NAMALWA (cell line): ENCODE measurements at regions not wholly inside any gene's neighbourhood (a gene's known extent, or its start where the extent isn't known, plus 50 kb on each side); places are given as distances from the start of the nearest gene placed in this dataset.
"Not testable (repeated sequence)": the region's sequence is repeated elsewhere in the genome, so short reads cannot be mapped to it uniquely, and the experiment has no call there.

Experiments used
- DNase-seq: peaks from one replicate; pipeline ENCODE4 v3.0.0-alpha.2; 2015; ENCODE audit warnings: low spot score

DNA sequence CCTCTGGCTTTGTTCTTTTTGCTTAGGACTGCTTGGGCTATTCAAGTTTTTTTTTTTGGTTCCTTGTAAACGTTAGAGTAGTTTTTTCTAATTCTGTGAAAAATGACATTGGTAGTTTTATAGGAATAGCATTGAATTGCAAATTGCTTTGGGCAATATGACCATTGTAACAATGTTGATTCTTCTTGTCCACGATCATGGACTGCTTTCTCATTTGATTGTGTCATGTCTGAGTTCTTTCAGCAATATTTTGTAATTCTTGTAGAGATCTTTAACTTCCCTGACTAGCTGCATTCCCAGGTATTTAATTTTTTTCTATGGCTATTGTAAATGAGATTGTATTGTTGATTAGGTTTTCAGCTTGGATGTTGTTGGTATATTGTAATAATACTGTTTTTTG is 286.2 kb upstream of the C1QTNF3 start:
- DNase-seq = not testable (repeated sequence)

DNA sequence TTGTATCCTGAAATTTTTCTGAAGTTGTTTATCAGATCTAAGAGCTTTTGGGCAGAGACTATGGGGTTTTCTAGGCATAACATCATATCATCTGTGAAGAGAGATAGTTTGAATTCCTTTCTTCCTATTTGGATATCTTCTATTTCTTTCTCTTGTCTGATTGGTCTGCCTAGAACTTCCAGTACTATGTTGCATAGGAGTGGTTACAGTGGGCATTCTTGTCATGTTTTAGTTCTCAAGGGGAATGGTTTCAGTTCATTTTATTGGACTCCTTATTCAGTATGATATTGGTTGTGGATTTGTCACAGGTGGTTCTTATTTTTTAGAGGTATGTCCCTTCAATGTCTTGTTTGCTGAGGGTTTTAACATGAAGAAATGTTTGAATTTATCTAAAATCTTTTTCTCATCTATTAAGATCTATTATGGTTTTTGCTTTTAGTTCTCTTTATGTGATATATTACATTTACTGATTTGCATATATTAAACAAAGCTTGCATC is 286.6 kb upstream of the C1QTNF3 start:
- not testable (repeated sequence) for DNase-seq

DNA sequence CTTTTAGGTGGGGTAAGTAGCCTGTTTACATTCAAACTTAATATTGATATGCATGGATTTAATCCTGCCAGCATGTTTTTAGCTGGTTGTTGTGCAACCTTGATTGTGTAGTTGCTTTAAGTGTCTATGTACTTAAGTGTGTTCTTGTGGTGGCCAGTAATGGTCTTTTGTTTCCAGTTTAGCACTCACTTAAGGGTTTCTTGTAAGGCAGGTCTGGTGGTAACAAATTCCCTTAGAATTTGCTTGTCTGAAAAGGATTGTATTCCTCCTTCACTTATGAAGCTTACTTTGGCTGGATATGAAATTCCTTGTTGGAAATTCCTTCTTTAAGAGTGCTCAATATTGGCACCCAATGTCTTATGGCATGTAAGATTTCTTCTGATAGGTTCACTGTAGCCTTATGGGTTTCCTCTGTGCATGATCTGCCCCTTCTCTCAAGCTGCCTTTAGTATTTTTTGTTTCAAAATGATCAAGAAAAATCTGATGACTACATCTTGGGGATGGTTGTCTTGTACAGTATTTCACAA is 289.0 kb upstream of the C1QTNF3 start:
- not testable (repeated sequence) for DNase-seq

DNA sequence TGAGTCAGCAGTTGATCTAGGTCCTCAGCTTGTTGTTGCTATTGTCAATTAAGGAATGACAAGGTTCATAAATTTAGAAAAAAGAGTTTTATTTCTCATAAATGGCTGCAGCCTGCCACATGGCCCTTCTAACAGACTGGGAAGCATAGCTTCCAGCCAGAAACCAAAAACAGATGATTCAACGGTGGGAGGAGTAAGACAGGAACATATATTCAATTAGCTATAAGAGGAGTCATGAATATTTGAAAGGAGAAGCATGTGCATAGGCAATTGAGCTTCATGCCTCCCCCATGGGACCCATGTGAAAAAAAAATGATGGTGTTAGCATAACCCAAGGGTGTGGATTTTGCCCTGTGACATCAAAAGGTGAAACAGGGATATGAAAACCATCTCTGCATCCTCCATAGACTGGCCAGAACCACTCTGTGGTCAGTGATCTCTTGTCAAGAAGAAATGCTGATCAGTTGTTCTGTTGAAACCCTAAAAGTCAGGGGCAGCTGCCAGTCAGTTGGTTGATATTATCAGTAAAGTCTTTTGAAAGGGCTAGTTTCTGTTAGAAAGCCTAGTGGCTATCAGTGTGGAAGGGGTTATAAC is 296.5 kb upstream of the C1QTNF3 start:
- DNase-seq = not testable (repeated sequence)

DNA sequence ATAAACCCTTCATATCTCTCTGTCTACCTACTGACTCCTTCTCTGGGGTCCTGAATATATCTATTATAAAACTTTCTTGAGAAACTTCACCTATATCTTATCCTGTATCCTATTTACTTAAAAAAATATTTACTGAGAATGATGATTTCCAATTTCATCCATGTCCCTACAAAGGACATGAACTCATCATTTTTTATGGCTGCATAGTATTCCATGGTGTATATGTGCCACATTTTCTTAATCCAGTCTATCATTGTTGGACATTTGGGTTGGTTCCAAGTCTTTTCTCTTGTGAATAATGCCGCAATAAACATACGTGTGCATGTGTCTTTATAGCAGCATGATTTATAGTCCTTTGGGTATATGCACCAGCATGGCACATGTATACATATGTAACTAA is 301.7 kb upstream of the RAI14 start:
- DNase-seq = not testable (repeated sequence)

DNA sequence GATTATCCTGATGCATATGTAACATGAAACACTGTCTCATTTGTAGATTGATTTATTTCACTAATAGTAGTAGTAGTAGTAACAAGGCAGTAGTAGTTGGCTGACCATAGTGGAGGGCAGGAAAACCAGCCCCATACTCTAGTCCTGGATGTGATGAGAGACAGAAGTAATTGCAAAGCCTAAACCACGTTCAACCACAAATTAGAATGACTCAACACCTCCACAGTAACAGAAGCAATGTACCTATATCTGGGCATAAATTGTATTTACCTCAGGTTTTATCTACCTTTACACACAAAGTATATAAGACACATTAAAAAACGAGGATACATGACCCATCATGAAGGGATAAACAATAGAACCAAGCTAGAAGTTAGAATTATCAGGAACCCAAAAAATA is 284.7 kb upstream of the RAI14 start:
- not testable (repeated sequence) for DNase-seq

DNA sequence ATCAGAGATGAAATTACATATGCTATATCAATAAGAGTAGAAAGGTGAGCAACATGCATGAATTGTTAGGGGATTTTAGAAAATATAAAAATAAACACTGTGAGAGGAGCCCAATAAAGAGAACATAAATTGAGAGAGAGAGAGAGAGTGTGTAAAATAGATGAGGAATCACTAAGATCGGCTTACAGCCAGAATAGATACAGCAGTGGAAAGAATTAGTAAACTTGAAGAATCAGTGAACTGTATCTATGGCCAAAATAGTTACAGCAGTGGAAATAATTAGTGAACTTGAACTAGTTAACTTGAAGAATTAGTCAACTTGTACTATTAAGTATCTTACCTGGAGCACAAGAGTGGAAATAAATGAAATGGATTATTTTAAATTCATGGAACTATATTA is 284.3 kb upstream of the RAI14 start:
- not testable (repeated sequence) for DNase-seq

DNA sequence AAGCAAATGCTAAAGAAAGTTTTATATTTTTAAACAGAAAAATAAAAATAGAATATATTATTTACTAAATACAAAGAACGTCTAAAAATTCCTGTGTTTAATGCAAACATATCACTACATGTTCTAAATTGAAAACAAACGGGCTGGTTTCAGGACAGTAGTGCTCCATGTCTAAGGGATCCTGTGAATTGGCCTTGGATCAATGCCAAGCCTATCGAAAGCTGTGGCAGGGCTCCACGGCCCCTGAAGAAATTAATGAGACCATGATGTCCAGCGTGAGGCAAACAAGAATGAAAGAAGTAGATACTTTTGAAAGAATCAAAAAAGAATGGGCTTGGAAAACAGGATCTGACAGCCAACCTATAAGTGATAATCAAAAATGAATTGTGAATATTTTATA is 283.4 kb upstream of the RAI14 start:
- DNase-seq = not testable (repeated sequence)

DNA sequence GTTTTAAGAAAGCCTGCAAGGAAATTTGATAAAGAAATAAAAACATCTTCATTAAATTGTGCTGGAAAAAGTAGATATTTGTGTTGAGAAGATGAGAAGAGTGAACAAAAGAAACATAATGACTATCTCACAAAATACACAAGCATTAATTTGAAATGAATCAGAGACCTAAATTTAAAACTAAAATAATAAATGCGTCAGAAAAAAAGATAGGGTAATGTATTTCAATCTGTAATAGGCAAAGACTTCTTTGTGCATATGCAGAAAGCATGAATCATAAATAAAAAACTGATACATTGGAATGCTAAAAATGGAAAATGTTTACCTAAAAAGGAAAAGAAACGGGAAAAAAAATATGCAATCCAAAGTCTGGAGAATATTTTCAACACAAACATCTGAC is 278.5 kb upstream of the RAI14 start:
- not testable (repeated sequence) for DNase-seq

DNA sequence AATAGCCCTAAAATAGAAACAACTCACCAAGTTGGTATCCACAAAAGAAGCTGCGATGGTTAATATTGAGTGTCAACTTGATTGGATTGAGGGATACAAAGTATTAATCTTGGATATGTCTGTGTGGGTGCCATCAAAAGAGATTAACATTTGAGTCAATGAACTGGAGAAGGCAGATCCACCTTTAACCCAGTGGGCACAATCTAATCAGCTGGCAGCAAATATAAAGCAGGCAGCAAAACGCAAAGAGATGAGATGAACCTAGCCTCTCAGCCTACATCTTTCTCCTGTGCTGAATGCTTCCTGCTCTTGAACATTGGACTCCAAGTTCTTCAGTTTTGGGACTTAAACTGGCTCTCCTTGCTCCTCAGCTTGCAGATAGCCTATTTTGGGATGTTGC is 277.6 kb upstream of the RAI14 start:
- not testable (repeated sequence) for DNase-seq

DNA sequence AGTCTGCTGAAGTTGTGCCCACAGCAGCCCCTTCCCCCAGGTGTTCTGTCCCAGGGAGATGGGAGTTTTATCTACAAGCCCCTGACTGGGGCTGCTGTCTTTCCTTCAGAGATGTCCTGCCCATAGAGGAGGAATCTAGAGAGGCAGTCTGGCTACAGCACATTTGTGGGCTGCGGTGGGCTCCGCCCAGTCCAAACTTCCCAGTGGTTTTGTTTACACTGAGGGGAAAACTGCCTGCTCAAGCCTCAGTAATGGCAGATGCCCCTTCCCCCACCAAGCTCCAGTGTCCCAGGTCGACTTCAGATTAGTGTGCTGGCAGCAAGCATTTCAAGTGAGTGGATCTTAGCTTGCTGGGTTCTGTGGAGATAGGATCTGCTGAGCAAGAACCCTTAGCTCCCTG is 267.4 kb upstream of the RAI14 start:
- not testable (repeated sequence) for DNase-seq

DNA sequence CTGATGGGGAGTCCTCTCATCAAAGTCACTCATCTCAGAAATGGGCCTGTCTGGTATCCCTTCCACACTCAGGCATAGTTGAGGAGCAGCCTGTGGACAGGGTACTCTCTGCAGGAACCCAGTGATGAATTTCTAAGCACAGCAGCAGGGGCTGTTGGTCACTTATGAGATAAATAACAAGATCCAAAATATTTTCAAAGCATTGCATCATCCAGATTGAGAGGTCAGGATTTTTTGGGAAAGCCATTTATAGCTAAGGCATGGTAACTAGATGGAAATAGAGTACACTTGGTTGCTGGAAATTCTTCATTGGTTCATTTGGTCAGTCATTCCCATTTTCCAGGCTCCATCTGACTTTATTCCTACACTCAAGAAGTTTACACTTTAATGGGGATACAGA is 246.8 kb upstream of the RAI14 start:
- no peak for DNase-seq

DNA sequence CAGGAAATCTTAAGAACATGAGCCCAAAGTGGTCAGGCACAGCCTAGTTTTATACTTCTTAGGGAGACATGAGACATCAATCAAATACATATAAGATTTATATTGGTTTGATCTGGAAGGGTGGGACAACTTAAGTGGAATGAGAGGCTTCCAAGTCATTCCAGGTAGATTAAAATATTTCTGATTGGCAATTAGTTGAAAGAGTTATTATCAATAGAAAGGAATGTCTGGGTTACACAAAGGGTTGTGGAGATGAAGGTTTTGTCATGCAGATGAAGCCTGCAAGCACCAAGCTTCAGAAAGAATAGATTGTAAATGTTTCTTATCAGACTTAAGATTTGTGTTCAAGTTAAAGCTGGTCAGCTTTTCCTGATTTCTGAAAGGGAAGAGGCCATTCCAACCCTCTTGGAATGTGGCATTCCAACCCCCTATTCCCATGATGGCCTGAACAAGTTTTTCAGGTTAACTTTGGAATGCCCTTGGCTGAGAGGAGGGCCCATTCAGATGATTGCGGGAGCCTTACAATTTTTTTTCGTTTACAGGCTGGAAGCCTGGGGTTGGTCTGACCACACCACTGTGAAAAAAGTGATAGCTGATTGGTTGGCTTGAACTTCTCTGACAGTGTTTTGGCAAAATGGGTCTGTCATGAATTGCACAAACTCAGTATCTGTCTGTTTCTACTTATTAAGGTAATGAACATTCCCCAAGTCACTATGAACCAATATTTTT is 245.6 kb upstream of the RAI14 start:
- DNase-seq = no peak

DNA sequence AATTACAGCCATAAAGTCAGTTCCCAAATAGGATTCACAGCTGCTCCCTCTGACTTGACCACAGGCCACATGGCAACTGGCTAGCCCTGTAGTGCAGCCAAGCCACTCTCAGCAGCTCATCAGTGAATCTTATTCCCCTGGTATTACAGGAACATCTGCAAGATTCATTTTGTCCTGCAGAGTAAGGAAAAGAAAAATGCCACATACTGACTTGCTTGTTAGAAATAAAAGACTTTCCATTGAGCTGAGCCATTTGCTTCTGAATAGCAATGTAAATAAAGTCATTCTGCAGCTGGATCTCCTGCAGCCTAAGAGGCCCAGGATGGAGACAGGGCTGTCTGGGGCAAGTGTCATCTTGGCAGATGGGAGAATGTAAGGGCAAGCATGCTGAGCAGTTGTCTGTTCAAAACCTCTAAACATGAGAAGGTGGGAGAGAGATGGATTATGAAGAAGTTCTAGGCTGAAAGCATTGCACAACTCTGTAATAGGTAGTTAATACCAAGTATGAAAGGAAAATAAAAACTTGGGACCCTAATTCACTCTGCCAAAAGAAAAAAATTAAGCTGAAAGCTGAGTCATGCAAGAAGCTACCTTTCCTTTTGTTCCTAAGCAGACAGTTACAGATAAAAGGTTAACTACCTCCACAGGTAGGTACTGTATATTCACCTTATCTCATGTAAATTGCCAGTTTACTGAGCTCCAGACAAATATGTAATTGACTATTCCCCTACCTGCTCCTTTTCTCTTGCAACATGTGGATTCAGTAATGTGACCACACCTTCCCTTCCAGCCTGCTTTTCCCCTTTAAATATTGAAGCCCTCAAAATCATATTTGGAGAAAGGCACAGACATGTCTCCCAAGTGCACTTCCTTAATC is 244.4 kb upstream of the RAI14 start:
- no peak for DNase-seq

DNA sequence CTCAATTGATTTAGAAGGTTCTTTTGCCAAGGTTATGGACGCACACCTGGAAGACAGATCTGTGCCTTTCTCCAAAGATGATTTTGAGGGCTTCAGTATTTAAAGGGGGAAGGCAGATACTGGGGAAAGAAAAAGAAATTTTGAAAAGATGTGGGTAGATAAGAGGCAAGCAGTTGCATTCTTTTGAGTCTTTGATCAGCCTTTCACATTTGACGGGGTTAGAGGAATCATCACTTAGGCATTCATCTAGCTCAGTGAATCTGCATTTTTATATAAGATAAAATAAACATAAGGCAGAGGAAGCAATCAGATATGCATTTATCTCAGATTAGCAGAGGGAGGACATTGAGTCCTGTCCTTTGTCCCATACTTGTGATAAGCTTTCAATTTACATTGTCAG is 243.4 kb upstream of the RAI14 start:
- no peak for DNase-seq

DNA sequence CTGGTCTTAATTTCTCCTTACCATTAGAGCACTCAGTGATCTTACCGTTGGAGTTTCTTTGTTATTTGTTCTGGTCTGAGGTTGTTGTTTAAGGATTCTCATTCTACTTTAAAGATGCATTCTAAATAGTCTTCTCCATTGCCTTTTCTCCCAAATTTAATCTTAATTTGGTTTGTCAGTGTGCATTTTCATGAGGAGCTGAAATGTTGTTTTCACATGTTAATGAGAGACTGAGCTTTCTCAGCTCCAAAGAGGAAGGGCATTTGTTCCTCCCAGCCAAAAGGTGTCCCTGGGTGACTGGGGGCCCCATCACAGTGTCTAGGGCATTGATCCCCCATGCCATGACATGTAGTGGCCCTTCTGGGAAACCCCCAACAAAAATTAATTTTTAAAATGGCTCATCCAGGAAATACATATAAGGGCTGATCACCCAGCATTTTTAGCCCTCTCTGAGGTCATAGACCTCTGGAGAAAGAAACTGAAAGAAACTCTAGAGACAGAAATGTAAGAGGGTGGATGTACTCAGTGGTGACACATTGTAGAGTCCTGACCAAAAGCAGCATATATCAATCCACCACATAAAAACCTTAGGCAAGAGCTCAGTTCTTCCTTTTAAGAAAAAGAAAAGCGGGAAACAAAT is 240.4 kb upstream of the RAI14 start:
- no peak for DNase-seq

DNA sequence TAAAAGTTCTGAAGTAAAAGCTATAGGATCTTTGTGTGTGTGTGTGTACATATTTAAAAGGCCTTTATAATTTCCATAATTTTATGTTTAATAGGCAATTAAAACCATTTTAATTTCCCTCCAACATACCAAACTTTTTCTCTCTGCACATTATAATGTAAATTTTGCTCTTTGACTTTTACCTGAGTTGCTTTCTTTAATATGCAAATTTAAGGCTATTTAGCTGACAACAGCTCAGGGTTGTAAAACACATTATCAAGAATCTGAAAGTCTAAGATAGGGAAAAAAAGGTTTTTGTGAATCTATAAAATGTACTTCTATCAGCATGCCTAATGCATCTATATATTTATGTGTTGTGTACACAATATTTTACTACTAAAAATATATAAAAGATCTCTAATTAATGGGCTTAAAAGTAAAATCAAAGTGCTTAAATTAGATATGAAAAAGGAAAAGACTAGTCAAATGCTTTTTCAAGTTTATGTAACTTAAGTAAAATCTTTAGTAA is 239.6 kb upstream of the RAI14 start:
- no peak for DNase-seq

DNA sequence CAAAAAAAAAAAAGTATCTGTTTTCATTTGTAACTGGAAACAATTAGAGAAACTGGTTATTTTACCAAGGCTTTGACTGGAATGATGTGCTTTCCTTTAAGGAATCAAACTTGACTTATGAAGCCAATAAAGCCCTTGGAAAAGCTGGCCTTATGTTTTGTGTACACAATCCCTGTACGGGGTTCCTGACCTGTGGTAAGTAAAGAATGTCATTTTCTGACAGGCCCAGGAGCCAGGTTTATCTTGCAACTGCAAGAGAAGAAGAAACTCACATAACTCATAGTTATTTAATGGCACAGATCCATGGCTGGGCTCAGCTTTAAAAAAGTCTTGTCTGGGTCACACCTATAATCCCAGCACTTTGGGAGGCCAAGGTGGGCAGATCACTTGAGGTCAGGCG is 235.9 kb upstream of the RAI14 start:
- not testable (repeated sequence) for DNase-seq

DNA sequence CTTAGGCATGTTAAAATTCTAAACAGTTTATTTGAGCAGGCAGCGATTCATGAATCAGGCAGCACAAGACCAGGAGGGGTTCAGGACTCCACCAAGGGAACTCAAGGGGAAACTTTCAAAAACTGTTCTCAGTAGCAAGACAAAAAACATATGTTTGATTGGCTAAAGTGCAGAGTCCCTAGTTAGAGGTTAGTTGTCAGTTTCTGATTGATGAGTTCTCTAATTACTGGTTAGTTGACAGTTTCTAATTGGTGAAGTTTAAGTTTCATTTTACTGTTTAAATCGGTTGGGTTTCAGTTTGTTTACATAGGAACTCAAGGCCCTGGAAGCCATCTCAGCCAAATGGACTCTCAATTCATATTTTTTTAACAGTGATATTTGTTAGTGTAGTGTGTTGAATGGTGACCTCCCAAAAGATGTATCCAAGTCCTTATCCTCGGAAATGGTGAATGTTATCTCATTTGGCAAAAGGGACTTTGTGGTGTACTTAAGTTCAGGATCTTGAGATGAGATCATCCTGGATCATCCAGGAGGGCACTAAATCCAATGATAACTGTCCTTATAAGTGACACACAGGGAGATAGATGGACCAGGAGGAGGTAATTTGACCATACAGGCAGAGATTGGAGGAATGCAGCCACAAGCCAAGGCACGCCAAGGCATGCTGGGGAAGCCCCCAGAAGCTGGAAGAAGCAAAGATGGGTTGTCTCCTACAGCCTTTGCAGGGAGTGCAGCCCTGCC is 219.2 kb upstream of the RAI14 start:
- DNase-seq = no peak

DNA sequence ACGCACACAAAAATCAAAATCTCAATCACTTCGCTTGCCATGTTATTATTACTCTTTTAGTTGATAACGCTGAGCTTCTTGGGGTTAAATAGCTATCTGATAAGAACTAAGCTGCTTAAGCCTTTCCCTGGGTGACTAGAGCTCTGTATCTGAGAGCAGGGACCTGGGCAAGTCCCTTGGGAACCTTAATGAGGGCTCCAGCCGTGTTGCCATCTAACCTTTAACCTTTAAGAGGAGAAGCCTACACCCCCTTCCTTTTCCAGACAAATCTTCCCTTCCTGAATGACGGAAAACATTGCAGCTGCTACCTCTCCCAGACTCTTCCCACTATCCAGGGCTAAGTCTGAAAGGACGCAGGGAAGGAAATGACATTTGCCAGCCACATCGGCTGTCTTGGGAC is 216.5 kb upstream of the RAI14 start:
- no peak for DNase-seq

DNA sequence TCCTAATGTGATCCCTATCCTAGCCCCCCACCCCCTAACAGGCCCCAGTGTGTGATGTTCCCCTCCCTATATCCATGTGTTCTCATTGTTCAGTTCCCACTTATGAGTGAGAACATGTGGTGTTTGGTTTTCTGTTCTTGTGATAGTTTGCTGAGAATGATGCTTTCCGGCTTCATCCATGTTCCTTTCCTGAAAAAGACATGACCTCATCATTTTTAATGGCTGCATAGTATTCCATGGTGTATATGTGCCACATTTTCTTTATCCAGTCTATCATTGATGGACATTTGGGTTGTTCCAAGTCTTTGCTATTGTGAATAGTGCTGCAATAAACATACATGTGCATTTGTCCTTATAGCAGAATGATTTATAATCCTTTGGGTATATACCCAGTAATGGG is 214.4 kb upstream of the RAI14 start:
- not testable (repeated sequence) for DNase-seq
